Endothelial cell of hepatic sinusoid (primary cell): ENCODE measurements at regions not wholly inside any gene's neighbourhood (a gene's known extent, or its start where the extent isn't known, plus 50 kb on each side); places are given as distances from the start of the nearest gene placed in this dataset.
"Not testable (repeated sequence)": the region's sequence is repeated elsewhere in the genome, so short reads cannot be mapped to it uniquely, and the experiment has no call there.

Experiments used
- in situ Hi-C: cut with HindIII; loops from 2 replicates; pipeline ENCODE4 v1.10.0; 2017; ENCODE audit warnings: low sequenced_read_pairs

DNA sequence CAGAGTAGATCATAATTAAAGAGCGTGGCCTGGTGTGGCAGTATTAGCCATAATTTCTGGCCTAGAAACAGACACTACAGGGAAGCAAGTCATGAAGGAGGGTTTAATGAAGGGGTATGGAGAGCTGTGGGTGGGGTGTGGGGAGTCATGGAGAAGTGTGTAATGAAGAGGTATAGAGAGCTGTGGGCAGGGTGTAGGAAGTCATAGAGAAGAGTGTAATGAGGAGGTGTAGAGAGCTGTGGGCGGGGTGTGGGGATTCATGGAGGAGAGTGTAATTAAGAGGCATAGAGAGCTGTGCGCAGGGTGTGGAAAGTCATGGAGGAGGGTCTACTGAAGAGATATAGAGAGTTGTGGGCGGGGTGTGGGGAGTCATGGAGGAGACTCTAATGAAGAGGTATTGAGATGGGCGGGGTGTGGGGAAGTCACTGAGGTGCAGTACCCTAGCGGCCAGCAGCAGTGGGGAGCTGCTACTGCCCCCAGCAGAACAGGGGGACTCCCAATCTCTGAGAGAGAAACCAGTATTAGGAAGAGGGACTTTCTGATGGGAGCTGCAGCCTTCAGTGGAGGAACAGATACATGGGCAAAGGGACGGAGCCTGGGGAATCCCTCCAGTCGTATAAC lies 145.4 kb upstream of the FOXA2 start:
- in situ Hi-C loops = no loop called here

DNA sequence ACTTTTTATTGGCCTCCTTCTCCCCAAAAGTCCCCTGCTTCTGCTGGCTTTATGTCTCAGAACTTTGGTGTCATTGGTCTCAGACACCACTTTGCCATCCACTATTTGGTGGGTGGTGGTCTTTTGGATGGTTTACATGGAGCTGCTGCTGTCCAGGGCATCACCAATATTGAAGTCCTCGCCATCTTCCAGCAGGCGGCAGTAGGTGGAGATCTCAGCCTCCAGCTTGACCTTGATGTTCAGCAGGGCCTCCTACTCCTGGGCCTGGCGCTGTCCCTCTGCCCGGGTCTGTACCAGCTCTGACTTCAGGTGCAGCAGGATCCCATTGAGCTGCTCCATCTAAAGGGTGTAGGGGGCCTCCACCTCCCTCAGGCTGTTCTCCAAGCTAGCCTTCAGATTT lies 148.4 kb upstream of the FOXA2 start:
- in situ Hi-C loops = no loop called here

- in situ Hi-C loops = not testable (repeated sequence)
Measured at GRCh38 chr20:22734946-22735647, 150.7 kb upstream of the FOXA2 start.

DNA sequence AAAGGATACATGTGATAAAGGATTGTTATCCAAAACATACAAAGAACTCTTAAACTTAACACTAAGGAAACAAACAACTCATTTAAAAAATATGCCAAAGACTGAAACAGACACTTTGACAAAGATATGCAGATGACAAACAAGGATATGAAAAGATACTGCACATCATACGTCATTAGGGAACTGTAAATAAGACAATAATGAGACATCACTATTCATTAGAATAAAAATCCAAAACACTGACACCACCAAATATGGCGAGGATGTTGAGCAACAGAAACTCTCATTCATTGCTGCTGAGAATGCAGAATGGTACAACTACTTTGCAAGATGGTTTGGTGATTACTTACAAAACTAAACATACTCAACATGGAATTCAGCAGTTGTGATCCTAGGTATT lies 156.5 kb upstream of the FOXA2 start:
- in situ Hi-C loops = no loop called here

DNA sequence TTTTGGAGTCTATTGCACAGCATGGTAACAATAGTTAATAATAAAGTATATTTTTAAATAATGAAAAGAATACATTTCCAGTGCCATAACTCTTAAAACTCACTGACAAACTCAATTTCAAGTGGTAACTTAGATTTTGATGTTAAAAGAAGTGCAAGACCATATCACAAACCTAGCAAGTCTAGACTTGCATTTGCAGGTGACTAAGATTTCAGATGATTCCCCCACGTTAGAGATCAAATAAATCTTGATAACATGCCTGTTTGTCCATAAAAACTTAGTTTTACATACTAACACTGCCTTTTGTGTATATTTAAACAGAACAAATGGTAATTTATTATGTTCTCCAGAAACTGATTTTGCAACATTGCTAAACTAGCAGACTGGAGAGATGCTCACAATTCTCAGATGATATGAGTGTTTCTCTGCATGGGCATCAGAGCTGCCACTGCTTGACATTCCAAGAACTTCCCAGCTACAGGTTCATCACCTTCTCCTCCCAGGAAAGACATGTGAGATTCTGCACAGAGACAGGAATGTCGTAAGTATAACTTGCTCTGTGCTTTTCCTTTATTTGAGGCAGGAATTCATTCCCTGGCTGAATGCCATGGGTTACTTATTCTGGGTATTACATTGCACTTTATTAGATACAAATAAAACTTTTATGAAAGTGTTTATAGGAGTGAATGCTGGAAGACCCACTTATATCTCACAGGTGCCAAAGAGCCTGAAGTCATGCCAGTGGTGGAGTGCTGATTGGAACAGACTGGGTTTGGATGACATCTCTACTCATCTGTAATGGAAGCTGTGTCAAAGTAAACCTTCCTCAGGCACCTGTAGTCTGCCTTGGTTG lies 160.2 kb upstream of the FOXA2 start:
- in situ Hi-C loops = no loop called here

DNA sequence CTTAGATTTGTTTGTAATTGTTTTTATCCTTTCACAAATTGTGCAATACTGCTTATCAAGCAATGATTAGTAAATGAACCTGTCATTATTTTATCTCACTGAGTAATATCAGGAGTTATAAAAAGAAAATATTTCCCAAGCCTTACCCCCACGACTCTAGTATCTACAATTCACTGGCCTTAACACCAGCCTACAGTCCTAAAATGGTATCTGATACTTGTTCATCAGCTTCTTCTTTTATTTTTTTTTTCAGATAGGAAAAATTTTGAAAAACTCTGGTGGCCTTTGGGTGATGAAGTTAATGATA lies 160.8 kb upstream of the FOXA2 start:
- in situ Hi-C loops = no loop called here

DNA sequence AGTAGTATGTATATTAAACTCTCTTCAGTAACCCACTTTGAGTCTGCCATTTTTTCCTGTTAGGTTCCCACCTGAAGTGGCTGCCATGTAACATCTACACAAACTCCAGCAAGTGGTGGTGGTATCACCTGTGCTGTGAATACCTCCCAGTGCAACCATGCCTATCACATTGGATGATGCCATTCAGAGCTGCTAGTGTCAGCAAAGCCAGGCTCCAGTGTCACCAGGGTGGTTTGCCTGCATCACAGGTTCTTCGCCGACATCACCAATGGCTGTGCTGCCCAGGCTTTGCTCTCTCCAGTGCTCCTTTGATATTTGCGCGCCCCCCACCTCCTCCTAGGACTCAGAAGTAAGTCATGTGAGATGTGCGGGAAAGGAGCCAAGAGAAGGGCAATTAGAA lies 162.6 kb upstream of the FOXA2 start:
- in situ Hi-C loops = no loop called here

DNA sequence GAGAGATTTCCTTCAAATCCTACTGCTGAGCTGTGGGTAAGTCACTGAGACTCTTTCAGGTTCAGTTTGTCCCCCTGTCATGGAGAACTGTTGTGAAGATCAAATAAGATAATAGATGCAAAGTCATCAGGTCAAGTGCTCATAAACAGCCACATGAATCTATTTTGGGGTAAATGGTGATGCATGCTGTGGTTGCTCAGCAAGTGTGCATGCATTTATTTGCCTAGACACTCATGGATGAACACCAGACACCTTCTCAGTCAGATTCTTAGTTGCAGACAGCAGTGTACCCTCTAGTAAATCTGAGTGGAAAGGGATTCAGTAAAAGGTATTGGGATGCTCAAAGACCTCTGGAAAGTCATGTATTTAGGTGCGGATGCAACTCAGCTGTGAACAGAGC lies 168.0 kb upstream of the FOXA2 start:
- in situ Hi-C loops = no loop called here

DNA sequence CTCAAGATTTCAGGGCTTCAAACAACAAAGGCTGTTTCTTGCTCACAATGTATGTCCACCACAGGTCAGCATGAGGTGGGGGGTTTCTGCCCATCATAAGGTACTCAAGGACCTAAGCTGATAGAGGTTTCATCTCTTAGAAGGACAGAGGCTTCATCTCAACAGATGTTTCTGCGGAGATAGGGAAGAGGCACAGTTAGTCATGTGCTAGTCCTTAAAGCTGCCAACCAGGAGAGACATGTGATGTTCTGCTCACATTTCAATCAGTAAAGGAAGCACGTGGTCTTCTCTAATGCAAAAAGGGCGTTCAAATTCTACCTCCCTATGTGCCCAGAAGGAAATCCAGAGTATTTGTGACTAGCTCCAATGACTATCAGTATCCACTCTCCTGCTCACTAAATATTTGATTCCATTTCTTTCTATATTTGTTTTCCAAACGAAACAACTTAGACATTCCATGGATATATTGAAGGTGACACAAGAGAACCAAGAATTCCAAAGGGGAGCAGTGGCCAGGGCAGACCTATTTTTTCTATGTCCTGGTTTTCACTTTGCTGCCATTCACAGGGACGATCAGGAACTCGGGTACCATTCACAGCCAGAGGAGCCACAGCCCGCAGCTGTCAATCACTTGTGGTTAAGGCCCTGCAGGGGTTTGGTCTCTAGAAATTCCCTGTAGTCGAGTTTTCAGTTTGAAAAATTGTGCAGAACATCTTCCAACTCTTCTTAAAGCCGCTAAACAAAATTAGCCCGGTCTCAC lies 173.2 kb upstream of the FOXA2 start:
- in situ Hi-C loops = no loop called here

- in situ Hi-C loops = no loop called here
Measured at GRCh38 chr20:22758815-22759214, 174.4 kb upstream of the FOXA2 start.

- in situ Hi-C loops = no loop called here
Measured at GRCh38 chr20:22762576-22763256, 178.3 kb upstream of the FOXA2 start.

DNA sequence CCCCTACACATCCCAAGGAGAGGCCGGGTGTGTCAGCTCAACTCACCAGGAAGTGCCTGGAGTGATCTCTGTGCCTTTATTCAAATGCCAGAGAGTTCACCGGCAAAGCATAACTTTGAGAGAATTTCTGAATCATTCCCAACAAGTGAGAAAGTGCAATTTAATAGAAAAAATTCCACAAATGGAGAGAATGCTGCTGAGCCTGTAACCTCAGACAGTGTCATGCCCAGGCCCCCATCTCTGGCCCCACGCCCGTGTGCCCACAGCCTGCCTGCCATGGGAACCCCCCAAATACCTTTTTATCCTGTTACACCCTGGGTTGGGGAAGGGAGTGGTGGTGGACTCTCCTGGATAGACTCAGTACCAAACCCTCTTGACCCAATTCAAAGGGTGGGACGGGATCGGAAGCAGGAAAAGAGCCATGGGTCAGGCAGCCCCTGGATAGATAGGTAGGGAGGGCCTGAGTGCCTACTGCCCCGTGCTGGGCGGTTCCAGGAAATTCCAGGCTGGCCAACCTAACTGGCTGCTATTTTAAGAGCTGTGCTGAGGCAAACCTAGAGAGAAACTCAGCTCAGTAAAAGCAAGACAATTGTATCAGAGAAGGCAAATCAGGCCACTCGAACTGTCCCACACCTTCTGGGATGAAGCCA lies 179.0 kb upstream of the FOXA2 start:
- in situ Hi-C loops = no loop called here

GRCh38 chr20:22768266-22769178 lies 184.2 kb upstream of the FOXA2 start:
- in situ Hi-C loops = no loop called here

DNA sequence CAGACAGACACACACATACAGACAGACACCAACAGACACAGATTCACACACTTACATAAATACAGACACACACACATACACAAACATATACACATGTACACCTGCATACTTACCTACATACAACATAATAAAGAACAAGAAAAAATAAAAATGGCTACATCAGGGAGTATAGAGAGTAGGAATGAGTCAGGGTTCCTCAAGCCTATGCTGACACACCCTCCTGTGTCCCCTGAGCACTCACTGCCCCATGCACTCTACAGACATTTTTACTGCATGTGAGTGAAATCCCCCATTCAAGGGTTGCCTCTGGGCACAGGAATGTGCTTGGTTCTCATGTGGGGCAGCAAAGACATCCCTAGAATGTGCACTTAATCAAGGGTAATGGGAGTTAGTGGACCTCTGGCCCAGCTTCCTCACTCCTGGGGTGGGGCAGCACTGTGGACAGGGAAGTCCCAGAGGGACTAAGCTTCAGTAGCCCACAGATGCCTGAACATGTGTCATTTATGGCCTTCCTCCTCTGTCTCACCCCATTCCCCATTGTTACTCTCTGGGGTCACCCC lies 185.9 kb upstream of the FOXA2 start:
- in situ Hi-C loops = no loop called here

DNA sequence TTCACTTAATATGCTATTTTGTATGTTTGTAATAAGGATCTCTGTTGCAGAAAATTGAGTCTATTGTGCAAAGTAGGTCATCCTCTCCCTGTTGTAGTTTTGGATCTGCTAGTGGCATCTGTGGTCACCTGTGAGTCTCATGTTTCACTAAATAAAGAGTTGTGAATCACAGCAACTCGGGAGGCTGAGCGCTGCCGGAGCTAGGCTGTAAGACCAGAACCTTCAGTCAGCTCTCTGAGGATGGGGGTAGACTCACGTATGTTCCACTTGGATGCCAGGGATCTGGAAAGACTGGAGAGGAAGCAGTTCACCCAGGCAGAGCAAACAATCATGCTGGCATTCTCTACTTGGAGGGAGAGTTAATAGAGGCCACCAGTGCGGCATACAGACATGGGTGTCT lies 187.3 kb upstream of the FOXA2 start:
- in situ Hi-C loops = no loop called here

GRCh38 chr20:22773344-22773743 lies 189.0 kb upstream of the FOXA2 start:
- in situ Hi-C loops = no loop called here

- in situ Hi-C loops = no loop called here
Measured at GRCh38 chr20:22775256-22775655, 190.9 kb upstream of the FOXA2 start.

DNA sequence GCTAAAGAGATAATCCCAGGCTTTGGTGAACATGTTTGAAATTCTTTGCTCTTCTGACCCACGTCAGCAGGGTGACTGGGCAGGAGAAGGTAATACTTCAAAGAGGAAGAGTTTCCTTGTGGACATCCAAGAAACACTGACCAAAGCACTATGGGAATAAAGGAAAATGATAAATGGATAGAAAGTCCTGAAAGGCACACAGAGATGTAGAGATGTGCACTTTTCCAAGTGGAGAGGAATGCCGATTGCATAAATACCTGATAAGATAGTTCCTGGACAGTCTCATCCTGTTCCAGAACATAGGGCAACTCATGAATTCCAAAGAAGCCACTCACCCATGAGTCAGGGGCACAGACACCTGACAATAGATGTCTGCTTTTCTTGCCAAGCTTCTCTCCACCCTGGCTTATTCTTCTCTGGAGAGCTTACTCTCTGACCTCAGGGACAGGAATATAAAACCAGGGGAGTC lies 191.3 kb upstream of the FOXA2 start:
- in situ Hi-C loops = no loop called here

- in situ Hi-C loops = no loop called here
Measured at GRCh38 chr20:22776369-22776768, 192.0 kb upstream of the FOXA2 start.
